Activated naive CD8-positive, alpha-beta T cell treated with anti-CD3 and anti-CD28 coated beads, Interleukin-2, amount 50 U/mL, for 24 hours (primary cell): ENCODE measurements at regions not wholly inside any gene's neighbourhood (a gene's known extent, or its start where the extent isn't known, plus 50 kb on each side); places are given as distances from the start of the nearest gene placed in this dataset.

ENCODE experiments used
- ATAC-seq: fragments of 150-1000 bp; cut with Tn5 transposase; one replicate; pipeline ENCODE4 v1.10.0; 2021
- DNase-seq: peaks from one replicate; pipeline ENCODE4 v3.0.0; 2021
- H3K27ac Mint-ChIP-seq: one replicate; pipeline ENCODE4 v1.8.0; 2021; ENCODE audit warnings: mild to moderate bottlenecking, mixed read lengths
- H3K27me3 Mint-ChIP-seq: one replicate; pipeline ENCODE4 v1.8.0; 2021; ENCODE audit warnings: mixed read lengths
- H3K36me3 Mint-ChIP-seq: one replicate; pipeline ENCODE4 v1.8.0; 2021; ENCODE audit warnings: low read depth, mixed read lengths
- H3K4me1 Mint-ChIP-seq: one replicate; pipeline ENCODE4 v1.8.0; 2021; ENCODE audit warnings: mixed read lengths
- H3K4me3 Mint-ChIP-seq: one replicate; pipeline ENCODE4 v1.8.0; 2021; ENCODE audit warnings: mild to moderate bottlenecking, moderate library complexity, mixed read lengths
- H3K9me3 Mint-ChIP-seq: one replicate; pipeline ENCODE4 v1.8.0; 2021; ENCODE audit warnings: mixed read lengths

DNA sequence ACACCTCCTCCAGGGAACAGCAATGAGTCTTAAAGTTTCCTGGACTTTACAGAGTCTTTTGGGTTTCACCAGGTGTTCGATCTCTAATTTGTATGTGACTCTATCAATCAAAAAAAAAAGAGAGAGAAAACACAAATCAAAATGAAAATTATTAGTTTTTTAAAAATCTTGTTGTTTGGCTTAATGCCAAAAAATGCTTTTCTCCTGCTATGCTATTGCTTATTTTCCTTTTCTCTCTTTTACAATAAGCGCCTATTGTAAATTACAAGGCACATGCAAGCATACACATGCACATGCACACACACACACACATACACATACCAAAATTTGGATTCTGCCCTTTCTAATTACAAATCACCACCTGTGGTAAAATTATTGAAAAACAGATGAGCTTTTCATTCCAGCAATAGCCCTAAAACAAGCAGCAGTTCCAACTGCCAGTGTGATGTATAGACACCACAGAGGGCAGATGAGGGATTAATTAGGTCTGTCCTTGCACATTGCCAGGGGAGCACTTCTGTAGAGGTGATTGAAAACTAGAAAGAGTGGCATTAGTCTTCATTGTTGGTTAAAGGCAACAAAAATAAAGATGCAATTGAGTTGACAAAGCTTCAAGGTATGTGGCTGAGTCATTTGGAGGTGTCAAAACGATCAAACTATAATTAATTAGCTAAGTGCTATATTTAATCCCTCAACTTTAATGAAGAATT lies 631.7 kb downstream of the TFAP2B start:
- Mint-ChIP-seq H3K4me1 (no peaks in the 10 kb centered on the region), H3K36me3 (no peaks in the 10 kb centered on the region), H3K9me3 (peaks cover 5% of the 10 kb centered on the region), H3K4me3 (no peak overlapping the region), H3K27ac (no peak overlapping the region), H3K27me3 (no peaks in the 10 kb centered on the region)
- DNase-seq (no peak), ATAC-seq (no peak)

DNA sequence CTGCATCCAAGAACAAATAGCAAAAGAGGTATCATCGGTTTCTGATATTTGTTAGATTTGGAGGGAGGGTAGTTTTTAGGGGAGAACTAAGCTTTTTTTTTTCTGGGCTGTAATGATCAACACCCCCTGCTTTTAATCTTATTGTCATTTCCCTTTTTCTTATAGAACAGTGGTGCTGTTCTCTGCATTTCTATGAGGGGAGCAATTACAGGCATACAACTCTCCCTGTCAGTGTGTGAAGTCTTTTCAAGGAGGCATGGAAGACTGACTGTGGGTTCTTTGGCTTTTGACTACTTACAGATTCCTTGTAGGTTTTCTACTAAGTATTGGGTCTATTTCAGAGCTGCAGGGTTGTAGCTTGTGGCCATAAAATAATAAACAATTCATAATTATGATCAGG lies 632.3 kb downstream of the TFAP2B start:
- no peak for ATAC-seq
- Mint-ChIP-seq H3K4me1 (no peaks in the 10 kb centered on the region), H3K36me3 (no peaks in the 10 kb centered on the region), H3K27me3 (no peaks in the 10 kb centered on the region), H3K4me3 (no peak overlapping the region), H3K9me3 (peaks cover 5% of the 10 kb centered on the region), H3K27ac (no peak overlapping the region)
- no peak for DNase-seq

DNA sequence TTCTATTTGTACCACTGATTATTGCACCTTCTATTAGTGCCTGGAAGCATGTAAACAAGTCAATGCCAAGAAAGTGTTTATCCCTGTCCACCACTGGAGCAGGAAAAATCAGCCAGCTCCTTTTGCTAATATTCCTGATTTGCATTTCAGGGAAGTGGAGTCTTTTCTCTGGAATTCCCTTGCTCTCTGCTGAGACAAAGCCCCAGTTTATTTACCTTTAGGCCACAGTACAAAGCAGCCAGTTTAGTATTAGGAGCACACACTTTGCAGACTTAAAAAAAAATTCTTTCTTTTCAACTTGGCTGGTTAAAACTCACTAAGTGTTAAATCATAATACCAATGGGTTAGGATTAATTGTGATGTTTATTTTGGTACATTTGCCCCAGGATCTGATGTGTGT lies 631.1 kb downstream of the PKHD1 start:
- Mint-ChIP-seq H3K27me3 (no peaks in the 10 kb centered on the region), H3K4me3 (no peak overlapping the region), H3K36me3 (no peaks in the 10 kb centered on the region), H3K4me1 (no peaks in the 10 kb centered on the region), H3K9me3 (no peaks in the 10 kb centered on the region), H3K27ac (no peak overlapping the region)
- DNase-seq (no peak), ATAC-seq (no peak)

DNA sequence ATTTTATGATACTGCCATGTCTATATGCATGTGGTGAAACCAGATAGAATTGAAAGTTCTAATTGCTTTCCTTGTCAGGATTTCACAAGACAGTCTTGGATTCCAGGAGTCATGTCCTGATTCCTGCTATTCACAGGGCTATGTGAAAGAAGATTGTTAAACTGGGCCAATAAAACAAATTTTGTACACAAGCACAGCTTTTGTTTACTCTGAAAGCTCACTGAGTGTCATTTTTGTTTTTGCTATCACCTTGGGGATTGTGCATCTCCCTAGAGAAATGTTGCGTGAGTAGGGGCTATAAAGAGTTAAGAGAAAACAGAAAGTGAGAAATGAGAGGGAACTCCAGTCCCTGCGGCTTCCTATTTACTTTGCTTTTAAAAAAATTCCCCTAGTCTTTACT lies 627.5 kb downstream of the PKHD1 start:
- Mint-ChIP-seq H3K9me3 (peaks cover 7% of the 10 kb centered on the region), H3K4me3 (no peak overlapping the region), H3K4me1 (no peaks in the 10 kb centered on the region), H3K27me3 (no peaks in the 10 kb centered on the region), H3K36me3 (no peaks in the 10 kb centered on the region), H3K27ac (no peak overlapping the region)
- no peak for ATAC-seq
- no peak for DNase-seq

DNA sequence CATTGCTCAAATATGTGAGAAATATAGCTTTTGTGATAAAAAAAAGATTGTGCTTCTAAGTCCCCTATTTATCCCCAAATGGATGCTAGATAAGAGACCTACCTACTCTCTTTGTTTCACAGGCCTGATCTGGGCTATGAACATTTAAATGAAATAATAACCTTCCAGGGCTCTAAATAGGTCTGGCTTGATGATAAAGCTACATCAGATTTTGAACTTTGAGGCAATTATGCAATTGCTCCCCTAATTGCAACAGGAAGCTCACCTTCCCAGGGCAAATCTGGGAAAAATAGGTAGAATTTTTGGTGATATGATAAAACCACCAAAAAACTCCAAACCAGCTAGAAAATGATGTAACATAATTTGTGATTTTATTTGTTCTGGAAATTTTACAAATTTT lies 624.5 kb downstream of the PKHD1 start:
- Mint-ChIP-seq H3K9me3 (peaks cover 7% of the 10 kb centered on the region), H3K27me3 (no peaks in the 10 kb centered on the region), H3K4me1 (no peaks in the 10 kb centered on the region), H3K36me3 (no peaks in the 10 kb centered on the region), H3K27ac (no peak overlapping the region), H3K4me3 (no peak overlapping the region)
- ATAC-seq (no peak), DNase-seq (no peak)

DNA sequence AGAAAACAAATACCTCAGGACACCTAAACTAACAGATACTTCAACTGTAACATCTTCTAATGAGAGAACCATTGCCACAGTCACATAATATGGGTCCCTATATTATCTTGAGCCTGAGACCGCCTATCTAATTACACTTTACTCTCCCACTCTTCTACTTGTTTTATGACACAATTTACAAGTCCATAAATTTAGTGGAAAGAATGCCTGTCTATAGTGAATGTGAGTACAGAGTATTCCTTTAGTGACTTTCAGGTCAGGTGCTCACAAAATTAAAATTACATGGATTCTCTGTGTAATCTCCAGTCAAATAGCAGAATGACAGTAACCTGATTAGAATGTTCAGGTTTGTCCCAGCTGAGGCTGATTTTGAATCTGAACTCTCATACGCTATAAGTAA lies 624.1 kb downstream of the PKHD1 start:
- DNase-seq (no peak), ATAC-seq (no peak)
- no peak overlapping the region for H3K4me3 Mint-ChIP-seq
- no peaks in the 10 kb centered on the region for H3K27me3 Mint-ChIP-seq
- H3K9me3 Mint-ChIP-seq, result peaks cover 7% of the 10 kb centered on the region
- H3K4me1 Mint-ChIP-seq, result no peaks in the 10 kb centered on the region
- no peaks in the 10 kb centered on the region for H3K36me3 Mint-ChIP-seq
- no peak overlapping the region for H3K27ac Mint-ChIP-seq

DNA sequence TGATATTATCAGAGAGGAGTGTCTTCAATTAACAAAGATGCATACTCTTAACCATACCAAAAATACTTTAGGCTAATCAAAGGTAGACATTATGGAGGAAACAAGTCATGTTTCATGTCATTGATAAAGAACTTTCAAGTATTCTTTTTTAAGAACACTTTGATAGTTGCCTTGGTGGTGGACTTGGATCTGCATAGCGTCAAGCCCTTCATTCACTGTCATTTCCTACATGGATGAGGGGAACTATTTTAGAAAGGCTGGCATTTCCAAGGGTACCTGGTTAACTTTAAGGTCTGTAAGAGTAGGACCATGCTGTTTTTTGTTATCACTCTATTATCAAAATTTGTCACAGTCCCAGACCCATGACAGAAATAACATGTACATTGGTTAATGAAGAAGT lies 622.5 kb downstream of the PKHD1 start:
- DNase-seq (no peak), ATAC-seq (no peak)
- Mint-ChIP-seq H3K9me3 (peaks cover 12% of the 10 kb centered on the region), H3K4me3 (no peak overlapping the region), H3K27me3 (no peaks in the 10 kb centered on the region), H3K27ac (no peak overlapping the region), H3K36me3 (no peaks in the 10 kb centered on the region), H3K4me1 (no peaks in the 10 kb centered on the region)

DNA sequence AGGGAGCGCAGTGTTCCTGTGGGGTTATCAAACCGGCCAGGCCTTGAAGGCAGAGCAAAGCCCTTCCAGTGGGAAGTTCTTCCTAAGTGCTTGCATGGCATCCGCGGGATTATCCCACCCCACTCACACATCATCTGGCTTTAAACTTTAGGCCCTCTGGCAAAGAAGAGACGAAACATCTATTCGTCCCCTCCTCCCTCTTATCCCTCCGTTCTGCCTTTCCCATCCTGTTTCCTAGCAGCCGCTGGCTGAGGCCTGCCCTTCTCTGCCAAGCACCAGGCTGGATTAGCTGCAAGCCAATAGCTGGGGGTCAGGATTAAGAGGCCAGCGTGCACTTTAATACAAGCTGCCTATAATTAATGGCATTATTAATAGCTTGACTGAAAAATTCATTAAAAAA lies 621.0 kb downstream of the PKHD1 start:
- no peak for DNase-seq
- no peak for ATAC-seq
- H3K27ac Mint-ChIP-seq, result no peak overlapping the region

DNA sequence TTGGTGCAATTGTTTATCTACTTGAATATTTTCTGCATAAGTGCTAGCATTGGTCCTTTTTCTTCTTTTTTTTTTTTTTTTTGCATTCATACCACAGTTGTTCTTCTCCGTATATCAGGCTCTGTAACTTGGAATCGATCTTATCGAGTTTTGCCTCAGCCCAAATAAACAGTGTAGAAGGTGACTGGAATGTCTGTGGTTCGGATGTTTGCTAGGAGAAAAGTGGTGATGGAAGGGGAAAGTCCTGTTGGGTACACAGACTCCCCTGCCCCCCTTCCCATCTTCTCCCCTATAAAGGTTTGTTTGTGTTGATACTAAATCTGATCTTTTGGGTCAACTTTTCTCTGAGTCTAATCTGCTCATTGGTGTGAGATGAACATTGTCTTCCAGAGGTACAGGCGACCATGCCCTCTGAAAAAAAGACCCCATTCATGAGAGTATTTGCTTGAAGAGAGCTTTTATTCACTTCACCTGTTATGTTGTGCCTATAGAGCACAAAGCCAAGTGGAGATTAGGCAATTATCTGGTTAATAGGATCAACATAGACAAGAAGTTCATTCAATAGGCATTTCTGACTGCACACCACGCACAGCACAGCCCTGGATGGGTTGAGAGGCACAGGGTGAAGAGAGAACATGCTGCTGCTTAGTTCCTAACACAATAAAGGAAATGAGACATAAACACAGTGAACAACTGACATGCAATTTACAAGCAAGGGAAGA lies 620.0 kb downstream of the PKHD1 start:
- Mint-ChIP-seq H3K27me3 (no peaks in the 10 kb centered on the region), H3K9me3 (peaks cover 5% of the 10 kb centered on the region)
- no peak for ATAC-seq

More for the DNA sequence above, 621.0 kb downstream of the PKHD1 start:
- no peaks in the 10 kb centered on the region for H3K4me1 Mint-ChIP-seq
- peaks cover 12% of the 10 kb centered on the region for H3K9me3 Mint-ChIP-seq
- H3K27me3 Mint-ChIP-seq, result no peaks in the 10 kb centered on the region
- no peak overlapping the region for H3K4me3 Mint-ChIP-seq
- H3K36me3 Mint-ChIP-seq, result no peaks in the 10 kb centered on the region

DNA sequence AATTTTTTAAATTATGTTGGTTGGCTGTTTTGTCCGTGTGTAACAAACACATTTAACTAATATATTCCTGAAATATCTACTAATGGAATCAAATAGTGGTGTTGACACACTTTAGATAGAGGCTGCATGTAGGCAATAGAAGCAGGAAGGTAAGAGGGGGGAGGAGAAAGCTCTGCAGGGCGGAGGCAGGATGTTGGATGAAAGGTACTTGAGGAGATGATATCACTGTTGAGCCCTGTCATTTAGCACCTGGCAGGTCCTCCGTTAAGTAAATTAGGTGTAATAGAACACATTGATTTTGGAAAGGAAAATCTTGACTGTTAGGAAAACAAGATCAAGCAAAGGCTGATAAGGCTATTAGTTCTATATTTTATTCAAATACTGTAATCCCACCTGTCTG lies 618.7 kb downstream of the PKHD1 start:
- Mint-ChIP-seq H3K36me3 (no peaks in the 10 kb centered on the region), H3K27me3 (no peaks in the 10 kb centered on the region), H3K4me1 (no peaks in the 10 kb centered on the region), H3K4me3 (no peak overlapping the region), H3K27ac (no peak overlapping the region), H3K9me3 (peaks cover 5% of the 10 kb centered on the region)
- DNase-seq, result no peak
- ATAC-seq, result no peak

More for the DNA sequence above, 620.0 kb downstream of the PKHD1 start:
- Mint-ChIP-seq H3K4me3 (no peak overlapping the region), H3K27ac (no peak overlapping the region), H3K4me1 (no peaks in the 10 kb centered on the region), H3K36me3 (no peaks in the 10 kb centered on the region)
- DNase-seq, result no peak

DNA sequence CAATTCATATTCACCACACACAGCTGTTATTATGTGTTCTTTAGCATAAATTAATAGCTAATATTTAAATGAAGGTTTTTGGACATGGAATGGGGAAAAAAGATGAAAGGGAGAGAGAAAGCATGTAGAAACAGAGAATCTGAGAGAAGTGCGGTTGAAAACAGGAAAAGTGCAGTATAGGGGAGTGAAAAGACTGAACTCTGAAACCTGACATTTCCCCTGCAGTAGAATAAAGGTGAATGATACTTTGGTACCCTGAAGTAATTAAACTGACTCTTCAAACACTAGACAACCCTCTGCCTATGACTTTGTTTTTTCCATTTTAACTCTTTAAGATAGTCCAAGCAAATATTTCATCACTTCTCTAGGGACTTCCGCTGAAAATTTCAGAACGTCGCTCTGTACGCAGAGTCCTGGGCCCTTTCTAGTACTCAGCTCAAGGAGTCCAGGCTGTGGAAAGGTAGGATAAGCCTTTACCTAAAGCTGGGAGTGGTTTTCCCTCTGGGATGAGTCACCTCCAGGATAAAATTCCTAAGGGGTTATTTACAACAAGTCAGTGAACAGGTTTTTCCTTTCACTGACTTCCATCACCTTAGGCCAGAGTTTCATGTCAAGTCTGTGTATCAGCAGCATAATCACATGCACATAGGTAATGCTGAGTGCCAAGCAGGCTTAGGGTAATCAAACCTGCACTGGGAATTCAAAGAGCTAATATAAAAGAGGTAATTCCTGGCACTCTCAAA lies 614.5 kb downstream of the PKHD1 start:
- Mint-ChIP-seq H3K9me3 (peaks cover 5% of the 10 kb centered on the region), H3K36me3 (no peaks in the 10 kb centered on the region), H3K27ac (no peak overlapping the region), H3K27me3 (no peaks in the 10 kb centered on the region), H3K4me3 (no peak overlapping the region), H3K4me1 (no peaks in the 10 kb centered on the region)
- DNase-seq, result no peak
- no peak for ATAC-seq

DNA sequence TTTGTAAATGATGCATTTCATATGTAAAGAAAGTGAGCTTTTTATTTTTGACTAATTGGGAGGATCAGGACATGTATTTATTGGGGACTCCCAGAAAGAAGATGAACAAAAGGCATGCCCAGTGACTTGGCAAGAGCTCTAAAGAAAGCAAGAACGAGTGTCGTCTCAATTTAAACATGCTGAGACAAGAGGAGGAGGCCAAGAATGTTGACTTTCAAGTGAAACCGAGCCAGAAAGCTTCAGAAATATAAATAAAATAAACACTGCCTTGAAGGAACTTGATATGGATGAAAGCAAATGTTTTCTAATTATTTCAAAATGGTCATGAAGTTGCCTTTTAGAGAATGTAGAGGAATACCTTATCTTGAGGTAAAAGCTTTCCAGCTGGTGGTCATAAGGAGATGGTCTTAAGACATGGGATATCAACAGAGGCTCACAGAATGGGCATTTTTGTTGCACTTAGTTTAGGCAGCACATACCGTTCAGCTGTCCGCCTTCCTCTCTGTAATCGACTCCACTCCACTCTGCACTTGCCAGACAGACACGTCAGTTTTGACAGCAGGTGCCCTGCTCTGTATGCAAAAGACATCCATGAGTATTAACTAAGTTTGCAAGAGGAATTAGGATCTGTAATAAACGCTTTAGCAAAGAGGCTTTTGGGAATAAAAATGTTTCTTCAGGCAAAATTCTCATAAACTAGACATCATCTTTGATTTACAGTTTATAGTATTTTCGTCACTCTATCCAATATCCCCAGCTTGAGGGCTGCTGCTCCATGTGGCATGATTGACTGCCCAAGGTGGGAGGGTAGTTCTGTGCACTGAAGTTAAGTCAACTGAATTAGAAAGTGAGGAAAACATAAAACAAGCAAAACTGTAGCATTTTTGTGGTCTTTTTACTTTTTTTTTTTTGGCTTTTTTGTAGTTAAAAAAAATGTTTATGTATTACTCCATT lies 613.1 kb downstream of the PKHD1 start:
- DNase-seq (no peak), ATAC-seq (no peak)
- peaks cover 8% of the 10 kb centered on the region for H3K9me3 Mint-ChIP-seq
- no peaks in the 10 kb centered on the region for H3K27me3 Mint-ChIP-seq
- no peaks in the 10 kb centered on the region for H3K4me1 Mint-ChIP-seq
- H3K27ac Mint-ChIP-seq, result no peak overlapping the region
- H3K36me3 Mint-ChIP-seq, result no peaks in the 10 kb centered on the region
- no peak overlapping the region for H3K4me3 Mint-ChIP-seq

DNA sequence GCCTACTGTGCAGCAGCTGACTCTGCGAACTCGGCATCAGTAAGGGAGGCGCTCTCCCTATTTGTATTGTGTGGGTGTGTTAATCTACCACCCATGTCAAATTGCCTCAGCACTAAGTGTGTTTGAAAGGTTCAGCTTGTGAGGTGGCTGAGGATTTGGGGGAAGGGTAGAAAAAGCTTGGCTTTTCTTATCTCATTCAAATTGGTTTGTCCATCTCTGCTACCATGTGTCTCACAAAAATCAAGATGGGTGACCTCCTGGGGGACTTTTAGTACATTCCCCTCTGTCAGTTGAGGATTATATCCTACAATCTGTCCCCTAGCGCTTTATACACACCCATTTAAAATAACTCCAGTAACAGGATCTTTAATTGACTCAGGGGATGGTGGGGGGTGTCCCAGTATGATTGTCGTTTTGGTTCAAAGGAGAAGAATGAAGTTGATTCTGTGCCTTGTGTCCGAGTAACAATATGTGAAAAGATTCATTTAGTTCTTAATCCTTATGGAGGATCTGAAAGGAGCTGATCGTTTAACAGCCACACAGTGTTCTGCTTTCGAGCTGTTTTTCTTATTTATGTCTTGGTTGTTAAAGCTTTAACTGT lies 609.6 kb downstream of the PKHD1 start:
- DNase-seq, result no peak
- H3K4me3 Mint-ChIP-seq, result no peak overlapping the region
- H3K9me3 Mint-ChIP-seq, result peaks cover 4% of the 10 kb centered on the region
- no peaks in the 10 kb centered on the region for H3K27me3 Mint-ChIP-seq
- H3K4me1 Mint-ChIP-seq, result no peaks in the 10 kb centered on the region
- H3K36me3 Mint-ChIP-seq, result no peaks in the 10 kb centered on the region
- no peak overlapping the region for H3K27ac Mint-ChIP-seq
- ATAC-seq, result no peak

DNA sequence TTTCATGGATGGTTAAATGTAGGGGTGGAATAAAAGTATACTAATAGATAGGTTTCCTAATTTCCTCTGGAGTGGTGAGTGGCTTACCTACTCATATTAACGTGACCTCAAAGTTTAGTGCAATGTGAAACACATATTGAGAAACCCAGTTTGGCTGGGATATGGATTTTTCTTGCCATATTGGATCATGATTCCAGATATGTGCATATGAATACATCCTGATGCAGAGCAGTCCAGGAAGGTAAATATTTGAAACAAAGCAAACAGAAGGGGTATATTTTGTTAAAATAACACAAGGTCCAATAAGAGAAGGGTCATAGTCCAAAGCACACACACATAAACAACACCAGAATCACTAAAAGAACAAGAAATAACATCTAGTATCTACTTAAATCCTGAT lies 608.1 kb downstream of the PKHD1 start:
- H3K27ac Mint-ChIP-seq, result no peak overlapping the region
- H3K36me3 Mint-ChIP-seq, result no peaks in the 10 kb centered on the region
- H3K27me3 Mint-ChIP-seq, result no peaks in the 10 kb centered on the region
- no peak overlapping the region for H3K4me3 Mint-ChIP-seq
- ATAC-seq (no peak), DNase-seq (no peak)
- peaks cover 11% of the 10 kb centered on the region for H3K9me3 Mint-ChIP-seq
- H3K4me1 Mint-ChIP-seq, result no peaks in the 10 kb centered on the region
